GM19395 (cell line): ENCODE measurements at regions not wholly inside any gene's neighbourhood (a gene's known extent, or its start where the extent isn't known, plus 50 kb on each side); places are given as distances from the start of the nearest gene placed in this dataset.

Source experiments
- ATAC-seq: cut with Tn5 transposase; IDR thresholded peaks from one replicate; pipeline ENCODE4 v1.9.1; 2021; ENCODE audit warnings: mild to moderate bottlenecking, moderate library complexity; ENCODE audit not compliant: unreplicated experiment

GRCh38 chr2:74735009-74735408 is 81.0 kb downstream of the SEMA4F start:
- ATAC-seq: no peak

- ATAC-seq: no peak
Observed at GRCh38 chr2:74735564-74735963, 81.5 kb downstream of the SEMA4F start.

GRCh38 chr2:74736589-74736988 is 82.5 kb downstream of the SEMA4F start:
- ATAC-seq: no peak

GRCh38 chr2:74738586-74738985 is 84.5 kb downstream of the SEMA4F start:
- no peak for ATAC-seq

- ATAC-seq: no peak
Observed at GRCh38 chr2:74739129-74739528, 85.1 kb downstream of the SEMA4F start.

GRCh38 chr2:74739733-74740241 is 85.7 kb downstream of the SEMA4F start:
- ATAC-seq: no peak

- ATAC-seq: no peak
Observed at GRCh38 chr2:74740395-74740740, 86.3 kb downstream of the SEMA4F start.

- no peak for ATAC-seq
Observed at GRCh38 chr2:74740741-74741431, 86.8 kb downstream of the SEMA4F start.

- ATAC-seq: no peak
Observed at GRCh38 chr2:74741629-74742028, 87.6 kb downstream of the SEMA4F start.

- ATAC-seq: no peak
Observed at GRCh38 chr2:74742471-74742870, 88.4 kb downstream of the SEMA4F start.

- no peak for ATAC-seq
Observed at GRCh38 chr2:74743039-74743438, 89.0 kb downstream of the SEMA4F start.

- ATAC-seq: no peak
Observed at GRCh38 chr2:74743778-74744177, 89.7 kb downstream of the SEMA4F start.

- no peak for ATAC-seq
Observed at GRCh38 chr2:74744731-74745515, 89.0 kb upstream of the HK2 start.

- ATAC-seq: no peak
Observed at GRCh38 chr2:74745766-74746165, 88.2 kb upstream of the HK2 start.

- ATAC-seq: no peak
Observed at GRCh38 chr2:74746480-74746879, 87.4 kb upstream of the HK2 start.

- no peak for ATAC-seq
Observed at GRCh38 chr2:74747411-74748080, 86.4 kb upstream of the HK2 start.

GRCh38 chr2:74748665-74749064 is 85.3 kb upstream of the HK2 start:
- ATAC-seq: no peak

GRCh38 chr2:74749432-74749831 is 84.5 kb upstream of the HK2 start:
- no peak for ATAC-seq

GRCh38 chr2:74751981-74752851 is 81.7 kb upstream of the HK2 start:
- no peak for ATAC-seq

- ATAC-seq: no peak
Observed at GRCh38 chr2:74755386-74755785, 78.5 kb upstream of the HK2 start.

GRCh38 chr2:74756356-74756890 is 77.5 kb upstream of the HK2 start:
- no peak for ATAC-seq
